Liver (tissue), 8 donors: ENCODE measurements at regions not wholly inside any gene's neighbourhood (a gene's known extent, or its start where the extent isn't known, plus 50 kb on each side); places are given as distances from the start of the nearest gene placed in this dataset.

Experiments used
- DNase-seq: peaks from one replicate; pipeline ENCODE4 v3.0.0-alpha.2; 2017; ENCODE audit warnings: low spot score
- H3K27ac ChIP-seq, 2 donors: one replicate each; pipeline ENCODE4 v1.7.0; 2013; ENCODE audit warnings: inconsistent platforms in 2 of 2, low read length in 2 of 2, control low read depth in 1 of 2, low read depth in 1 of 2, mild to moderate bottlenecking in 1 of 2
- H3K27me3 ChIP-seq, 4 donors: one replicate each; pipeline versions ENCODE4 v1.6.1 to v1.7.0; 2013; ENCODE audit warnings: low read length in 3 of 4, inconsistent platforms in 1 of 4, mild to moderate bottlenecking in 1 of 4, moderate library complexity in 1 of 4; ENCODE audit not compliant: control insufficient read depth in 4 of 4, insufficient read depth in 4 of 4
- H3K36me3 ChIP-seq, 4 donors: one replicate each; pipeline versions ENCODE4 v1.6.1 to v1.7.0; 2013; ENCODE audit warnings: low read length in 3 of 4, mild to moderate bottlenecking in 3 of 4, low read depth in 1 of 4, moderate library complexity in 1 of 4; ENCODE audit not compliant: control insufficient read depth in 4 of 4, insufficient read depth in 3 of 4
- H3K4me1 ChIP-seq, 4 donors: one replicate each; pipeline versions ENCODE4 v1.6.1 to v1.7.0; 2013; ENCODE audit warnings: low read length in 3 of 4, mild to moderate bottlenecking in 3 of 4, moderate library complexity in 1 of 4; ENCODE audit not compliant: control insufficient read depth in 4 of 4, insufficient read depth in 4 of 4
- H3K4me3 ChIP-seq, 3 donors: one replicate each; pipeline versions ENCODE4 v1.6.1 to v1.7.0; 2013; ENCODE audit warnings: low read length in 3 of 3, control low read depth in 1 of 3, low read depth in 1 of 3, mild to moderate bottlenecking in 1 of 3
- H3K9ac ChIP-seq, 2 donors: one replicate each; pipeline ENCODE4 v1.7.0; 2013; ENCODE audit warnings: low read length in 2 of 2, mild to moderate bottlenecking in 2 of 2, moderate library complexity in 2 of 2, control low read depth in 1 of 2, low read depth in 1 of 2
- H3K9me3 ChIP-seq, 4 donors: one replicate each; pipeline versions ENCODE4 v1.6.1 to v1.7.0; 2013; ENCODE audit warnings: low read length in 3 of 4; ENCODE audit not compliant: control insufficient read depth in 4 of 4
- ATF3 ChIP-seq: IDR thresholded peaks from 2 replicates; pipeline ENCODE4 v1.6.1; 2016; ENCODE audit warnings: antibody characterized with exemption
- CTCF ChIP-seq: fragments of 150-350 bp; IDR thresholded peaks from 2 replicates; pipeline ENCODE4 v1.5.1; 2017; ENCODE audit warnings: improper control_type of control experiment, low read depth, low read length; ENCODE audit not compliant: missing input control
- EGR1 ChIP-seq, 2 donors: IDR thresholded peaks; 2 replicates each; pipeline ENCODE4 v1.6.1; 2016 to 2018; ENCODE audit warnings: antibody characterized with exemption in 2 of 2, low read depth in 2 of 2
- FOXA1 ChIP-seq: IDR thresholded peaks from 2 replicates; pipeline ENCODE4 v1.6.1; 2016; ENCODE audit warnings: antibody characterized with exemption
- FOXA2 ChIP-seq: IDR thresholded peaks from 2 replicates; pipeline ENCODE4 v1.6.1; 2016; ENCODE audit warnings: antibody characterized with exemption
- GABPA ChIP-seq, 2 donors: IDR thresholded peaks in 1 of 2; conservative IDR thresholded peaks in 1 of 2; 2 replicates each; pipeline ENCODE4 v1.6.1; 2016; ENCODE audit warnings: antibody characterized with exemption in 2 of 2, mild to moderate bottlenecking in 1 of 2, moderate library complexity in 1 of 2
- HNF4A ChIP-seq, 2 donors: conservative IDR thresholded peaks; 2 replicates each; pipeline ENCODE4 v1.6.1; 2016; ENCODE audit warnings: antibody characterized with exemption in 2 of 2, mild to moderate bottlenecking in 2 of 2
- HNF4G ChIP-seq: IDR thresholded peaks from 2 replicates; pipeline ENCODE4 v1.6.1; 2016; ENCODE audit warnings: antibody characterized with exemption
- JUND ChIP-seq, 2 donors: IDR thresholded peaks; 2 replicates each; pipeline ENCODE4 v1.6.1; 2016; ENCODE audit warnings: antibody characterized with exemption in 2 of 2
- MAX ChIP-seq: IDR thresholded peaks from 2 replicates; pipeline ENCODE4 v1.6.1; 2016; ENCODE audit warnings: antibody characterized with exemption
- NR2F2 ChIP-seq: IDR thresholded peaks from 2 replicates; pipeline ENCODE4 v1.6.1; 2016; ENCODE audit warnings: antibody characterized with exemption
- RAD21 ChIP-seq, 2 donors: IDR thresholded peaks; 2 replicates each; pipeline ENCODE4 v1.6.1; 2016; ENCODE audit warnings: antibody characterized with exemption in 2 of 2, mild to moderate bottlenecking in 2 of 2
- REST ChIP-seq: IDR thresholded peaks from 2 replicates; pipeline ENCODE4 v1.6.1; 2016; ENCODE audit warnings: antibody characterized with exemption, mild to moderate bottlenecking
- RXRA ChIP-seq, 2 donors: IDR thresholded peaks; 2 replicates each; pipeline ENCODE4 v1.6.1; 2017 to 2018; ENCODE audit warnings: antibody characterized with exemption in 2 of 2, mild to moderate bottlenecking in 1 of 2
- SP1 ChIP-seq: IDR thresholded peaks from 2 replicates; pipeline ENCODE4 v1.6.1; 2018; ENCODE audit warnings: antibody characterized with exemption, mild to moderate bottlenecking
- TAF1 ChIP-seq: conservative IDR thresholded peaks from 2 replicates; pipeline ENCODE4 v1.6.1; 2016; ENCODE audit warnings: antibody characterized with exemption, mild to moderate bottlenecking
- YY1 ChIP-seq: IDR thresholded peaks from 2 replicates; pipeline ENCODE4 v1.6.1; 2016; ENCODE audit warnings: antibody characterized with exemption, mild to moderate bottlenecking
- ZBTB33 ChIP-seq: IDR thresholded peaks from 2 replicates; pipeline ENCODE4 v1.6.1; 2016; ENCODE audit warnings: antibody characterized with exemption
- WGBS: extraction: QIAGEN DNeasy Blood & Tissue Kit; methylation state at CpG from one replicate; pipeline ENCODE4 v1.1.7; 2013; 5-methylcytosine and 5-hydroxymethylcytosine counted together
- donor health status: healthy.
- donor health status: healthy.
- donor health status: healthy.
- donor health status: healthy.
- donor health status: healthy.

- TF ChIP-seq CTCF: no peak
- no peak for TF ChIP-seq ATF3
- no peak for TF ChIP-seq NR2F2
Measured at GRCh38 chr4:135338181-135338580, 1136.6 kb upstream of the PABPC4L start (continued).

- no peaks in the 10 kb centered on the region for H3K4me1 ChIP-seq
- WGBS: 32% methylated on average over 2 of the region's 2 CpGs
- peaks cover 1 to 3% (median 3%) of the 10 kb centered on the region in 4 donors for H3K9me3 ChIP-seq
- no peak for DNase-seq
- no peak overlapping the region for H3K9ac ChIP-seq
- H3K27ac ChIP-seq: no peak overlapping the region
- TF ChIP-seq GABPA (IDR thresholded peaks at IDR 0.05 in 1 of 2, conservative IDR thresholded peaks at IDR 0.05 in 1 of 2): no peak
- TF ChIP-seq SP1: no peak
- TF ChIP-seq JUND (IDR thresholded peaks at IDR 0.05): no peak
- TF ChIP-seq ATF3: no peak
- no peak for TF ChIP-seq HNF4G
- no peak for TF ChIP-seq YY1
- no peak for TF ChIP-seq RXRA (IDR thresholded peaks at IDR 0.05)
- no peak for TF ChIP-seq FOXA2
- TF ChIP-seq CTCF: no peak
- TF ChIP-seq FOXA1: no peak
- no peak for TF ChIP-seq RAD21 (IDR thresholded peaks at IDR 0.05)
- TF ChIP-seq ZBTB33: no peak
- TF ChIP-seq EGR1 (IDR thresholded peaks at IDR 0.05; ENCODE audit: low read depth in 2 of 2): no peak
- TF ChIP-seq TAF1: no peak
- no peak for TF ChIP-seq HNF4A (conservative IDR thresholded peaks at IDR 0.05)
- TF ChIP-seq MAX: no peak
- TF ChIP-seq NR2F2: no peak
- no peak for TF ChIP-seq REST
- H3K4me3 ChIP-seq: no peak overlapping the region
- H3K27me3 ChIP-seq: no peaks in the 10 kb centered on the region
- H3K36me3 ChIP-seq: no peaks in the 10 kb centered on the region
Measured at GRCh38 chr4:135325264-135325663, 1123.7 kb upstream of the PABPC4L start.
